GM20000 (cell line): ENCODE measurements at regions not wholly inside any gene's neighbourhood (a gene's known extent, or its start where the extent isn't known, plus 50 kb on each side); places are given as distances from the start of the nearest gene placed in this dataset.

Experiments
- DNase-seq: peaks from one replicate; pipeline ENCODE4 v3.0.0; 2012; ENCODE audit warnings: low spot score
- TF ChIP-seq, protein P1 (sequence below): IDR thresholded peaks from 2 replicates; pipeline ENCODE4 v1.5.1; 2012; ENCODE audit warnings: mild to moderate bottlenecking, control low read depth; ENCODE audit errors: extremely low read depth, missing control alignments

DNA sequence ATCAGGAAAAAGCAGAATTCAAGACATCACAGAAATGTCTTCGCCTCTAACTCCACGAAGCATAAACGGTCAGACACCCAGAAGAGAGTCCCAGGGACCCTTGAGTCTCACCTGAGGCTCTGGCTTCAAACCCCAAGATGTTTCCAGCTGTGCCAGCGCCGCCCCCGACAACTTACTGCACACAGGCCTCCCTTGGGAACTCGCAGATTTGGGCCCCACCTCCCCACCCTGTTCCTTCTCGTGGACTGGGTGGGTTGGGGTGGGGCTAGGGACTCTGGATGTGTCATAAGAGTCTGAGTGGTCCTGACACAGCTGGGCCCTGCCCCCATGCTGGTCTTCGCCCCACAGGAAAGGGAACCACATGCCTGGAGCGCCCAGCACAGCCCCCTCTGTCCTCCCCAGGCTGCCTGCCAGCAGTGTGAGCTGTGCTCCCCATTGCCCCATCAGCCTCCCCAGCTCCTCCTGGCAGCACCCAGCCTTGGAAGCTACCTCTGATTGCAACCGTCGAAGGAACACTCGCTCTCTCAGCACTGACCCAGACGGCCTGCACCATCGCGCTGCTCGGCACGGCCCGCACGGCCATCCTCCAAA is 147.5 kb downstream of the CRYBB2 start:
- DNase-seq: no peak
- TF ChIP-seq, protein P1, sequence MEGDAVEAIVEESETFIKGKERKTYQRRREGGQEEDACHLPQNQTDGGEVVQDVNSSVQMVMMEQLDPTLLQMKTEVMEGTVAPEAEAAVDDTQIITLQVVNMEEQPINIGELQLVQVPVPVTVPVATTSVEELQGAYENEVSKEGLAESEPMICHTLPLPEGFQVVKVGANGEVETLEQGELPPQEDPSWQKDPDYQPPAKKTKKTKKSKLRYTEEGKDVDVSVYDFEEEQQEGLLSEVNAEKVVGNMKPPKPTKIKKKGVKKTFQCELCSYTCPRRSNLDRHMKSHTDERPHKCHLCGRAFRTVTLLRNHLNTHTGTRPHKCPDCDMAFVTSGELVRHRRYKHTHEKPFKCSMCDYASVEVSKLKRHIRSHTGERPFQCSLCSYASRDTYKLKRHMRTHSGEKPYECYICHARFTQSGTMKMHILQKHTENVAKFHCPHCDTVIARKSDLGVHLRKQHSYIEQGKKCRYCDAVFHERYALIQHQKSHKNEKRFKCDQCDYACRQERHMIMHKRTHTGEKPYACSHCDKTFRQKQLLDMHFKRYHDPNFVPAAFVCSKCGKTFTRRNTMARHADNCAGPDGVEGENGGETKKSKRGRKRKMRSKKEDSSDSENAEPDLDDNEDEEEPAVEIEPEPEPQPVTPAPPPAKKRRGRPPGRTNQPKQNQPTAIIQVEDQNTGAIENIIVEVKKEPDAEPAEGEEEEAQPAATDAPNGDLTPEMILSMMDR: no peak

DNA sequence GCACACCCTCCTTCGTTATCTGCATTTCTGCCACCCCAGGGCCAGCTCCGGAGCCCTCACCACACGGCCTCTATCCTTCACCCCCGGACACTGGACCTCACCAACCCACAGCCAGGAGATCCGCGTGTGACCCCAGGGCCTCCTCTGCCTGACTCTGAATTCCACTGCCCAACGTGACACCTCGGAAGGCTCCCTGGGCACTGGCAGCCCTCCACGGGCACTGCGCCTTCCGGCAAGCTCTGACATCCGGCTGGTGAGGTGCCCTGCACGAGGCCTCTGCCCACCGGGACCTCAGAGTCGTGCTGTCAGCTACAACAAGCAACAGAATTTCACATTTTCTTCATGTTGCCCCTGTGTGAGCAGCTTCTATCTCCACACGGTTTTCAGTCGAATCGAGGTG is 148.3 kb downstream of the CRYBB2 start:
- TF ChIP-seq, protein P1: no peak
- no peak for DNase-seq

DNA sequence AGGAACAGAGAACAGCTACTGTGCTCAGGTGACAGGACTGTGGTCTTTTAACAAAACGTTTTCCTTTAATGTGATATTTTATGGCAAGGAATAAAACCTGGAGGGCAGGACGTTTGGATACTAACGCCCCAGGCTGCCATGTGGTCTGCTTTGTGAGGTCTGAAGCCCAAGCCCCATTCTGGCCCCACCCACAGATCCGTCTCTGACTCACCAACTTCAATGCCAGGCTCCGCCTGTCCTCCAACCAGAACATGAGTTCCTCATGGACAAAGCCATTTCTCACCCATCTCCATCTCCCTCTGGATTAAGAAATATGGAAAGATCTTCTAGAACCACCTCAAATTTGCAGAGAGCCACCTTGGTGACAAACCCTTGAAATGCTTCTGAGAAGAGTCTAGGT is 148.8 kb downstream of the CRYBB2 start:
- TF ChIP-seq, protein P1: no peak
- no peak for DNase-seq

DNA sequence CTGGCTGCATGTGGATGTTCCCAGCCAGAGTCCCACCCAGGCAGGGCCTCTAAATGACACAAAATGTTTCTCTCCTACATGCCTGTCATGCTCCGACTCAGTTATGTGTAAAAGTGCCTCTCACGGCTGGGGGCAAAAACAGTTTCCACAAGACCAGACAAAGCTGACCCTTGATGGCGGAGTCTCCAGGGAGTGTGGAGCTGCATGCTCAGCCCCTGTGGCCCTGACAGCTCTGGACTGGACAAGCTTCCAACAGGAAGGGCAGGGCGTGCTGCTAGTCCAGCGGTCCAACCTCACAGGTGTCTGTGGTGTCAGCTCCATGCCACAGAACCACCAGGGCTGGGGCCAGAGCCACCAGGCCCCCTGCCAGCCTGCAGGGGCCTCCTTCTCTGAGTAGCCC is 149.6 kb downstream of the CRYBB2 start:
- TF ChIP-seq, protein P1: no peak

DNA sequence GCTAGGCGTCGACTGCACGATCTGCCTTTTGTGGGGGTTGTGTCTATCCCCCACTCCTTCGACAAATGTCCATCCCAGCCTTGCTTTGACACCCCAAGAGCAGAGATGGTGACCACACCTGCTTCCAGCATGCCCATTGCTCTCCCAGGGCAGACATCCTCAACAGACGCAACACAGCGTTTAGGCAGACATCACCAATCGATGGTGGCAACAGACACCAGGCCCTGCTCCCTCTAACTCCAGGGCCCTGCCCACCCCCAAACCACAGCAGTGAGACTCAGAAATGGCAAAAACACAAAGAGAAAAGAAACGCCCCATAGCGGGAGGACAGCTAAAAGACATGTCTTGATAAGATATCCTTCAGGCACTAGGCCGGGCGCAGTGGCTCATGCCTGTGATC is 150.9 kb downstream of the CRYBB2 start:
- TF ChIP-seq, protein P1: no peak
- DNase-seq: no peak

More for the DNA sequence above, 149.6 kb downstream of the CRYBB2 start:
- DNase-seq: no peak

DNA sequence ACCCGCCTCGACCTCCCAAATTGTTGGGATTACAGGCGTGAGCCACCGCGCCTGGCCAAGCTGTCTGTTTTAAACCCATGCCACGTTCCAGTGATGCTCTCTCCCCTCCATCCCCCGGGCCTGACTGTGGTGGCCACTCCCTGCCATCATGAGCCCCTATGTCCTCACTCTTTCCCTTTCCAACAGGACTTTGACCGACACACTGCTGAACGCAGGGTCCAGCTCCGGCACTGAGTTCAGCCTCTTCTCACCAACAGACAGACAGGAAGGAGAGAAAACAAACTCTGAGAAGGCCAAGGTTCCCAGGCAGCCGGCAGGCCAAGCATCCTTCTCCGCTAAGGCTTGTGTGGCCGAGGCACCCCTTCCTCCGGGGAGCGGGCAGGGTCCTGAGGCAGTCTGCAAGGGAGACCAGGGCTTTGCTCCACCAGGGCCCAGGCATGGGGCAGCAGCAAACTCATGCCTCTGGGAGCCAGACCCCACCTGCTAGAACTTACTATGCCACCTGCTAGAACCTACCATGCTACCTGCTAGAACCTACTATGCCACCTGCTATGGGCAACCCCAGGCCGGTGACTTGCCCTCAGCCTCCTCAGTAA is 152.7 kb downstream of the CRYBB2 start:
- TF ChIP-seq, protein P1: no peak
- DNase-seq: no peak

DNA sequence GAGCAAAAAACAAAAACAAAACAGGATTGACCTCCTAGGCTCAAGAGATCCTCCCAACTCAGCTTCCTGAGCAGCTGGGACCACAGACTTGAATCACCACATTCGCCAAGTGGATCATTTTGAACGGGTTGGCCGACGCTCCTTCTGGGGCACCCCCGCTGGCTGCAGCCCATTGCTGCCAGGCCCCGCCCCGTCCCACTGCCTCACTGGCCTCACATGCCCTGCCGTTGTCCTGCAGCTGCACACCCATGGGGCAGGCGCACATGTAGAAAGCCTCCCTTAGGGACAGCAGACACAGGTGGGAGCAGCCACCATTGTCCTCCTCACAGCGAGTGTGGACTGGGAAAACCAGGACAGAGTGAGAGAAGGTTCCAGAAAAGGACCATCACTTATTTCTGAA is 154.5 kb downstream of the CRYBB2 start:
- no peak for DNase-seq
- TF ChIP-seq, protein P1: no peak
